SK-N-SH (cell line): ENCODE measurements at regions not wholly inside any gene's neighbourhood (a gene's known extent, or its start where the extent isn't known, plus 50 kb on each side); places are given as distances from the start of the nearest gene placed in this dataset.

Experiments
- CTCF ChIA-PET: fragments of 300-600, 350-600 bp; formaldehyde crosslinking; extraction: SDS; loops from one replicate; lab custom pipeline; 2021; lab: Yijun Ruan, JAX
- POLR2A ChIA-PET: fragments of 350-600 bp; sonication (Branson Sonifier 250); formaldehyde crosslinking; extraction: SDS; loops from one replicate; lab custom pipeline; 2020; ENCODE audit warnings: antibody characterized with exemption, inconsistent platforms; lab: Yijun Ruan, JAX
- DNase-seq: peaks from one replicate; pipeline ENCODE4 v3.0.0; 2012
- H2AFZ ChIP-seq: fragments of 200-600 bp; sonication (generic); 2 replicates; pipeline ENCODE4 v1.8.1; 2016; ENCODE audit warnings: antibody characterized with exemption, mild to moderate bottlenecking, low read depth
- H3F3A ChIP-seq: fragments of 200-600 bp; sonication (generic); replicated peaks from 2 replicates; pipeline ENCODE3; 2016; ENCODE audit warnings: antibody characterized with exemption, mild to moderate bottlenecking; ENCODE audit not compliant: insufficient read depth
- H3K27ac ChIP-seq, 2 experiments: fragments of 200-500 bp in 1 of 2; fragments of 200-600 bp in 1 of 2; sonication (Bioruptor generic) in 1 of 2; sonication (generic), shearing (Covaris generic) in 1 of 2; 2 replicates each; pipeline versions ENCODE4 v1.5.1 to v1.6.1; 2014 to 2016; ENCODE audit warnings: low read depth in 2 of 2, inconsistent platforms in 1 of 2, low read length in 1 of 2, mild to moderate bottlenecking in 1 of 2, mixed read lengths in 1 of 2
- H3K27me3 ChIP-seq: fragments of 200-600 bp; sonication (generic), shearing (Covaris generic); 2 replicates; pipeline ENCODE4 v1.6.1; 2016; ENCODE audit warnings: mixed run types; ENCODE audit not compliant: insufficient read depth
- H3K36me3 ChIP-seq, 2 experiments: fragments of 200-500 bp in 1 of 2; fragments of 200-600 bp in 1 of 2; sonication (Bioruptor generic) in 1 of 2; sonication (generic) in 1 of 2; replicated peaks in 1 of 2; 2 replicates each; pipeline versions ENCODE3 to v1.5.1; 2014 to 2016; ENCODE audit warnings: low read length in 1 of 2, mild to moderate bottlenecking in 1 of 2; ENCODE audit not compliant: insufficient read depth in 2 of 2, control insufficient read depth in 1 of 2
- H3K4me1 ChIP-seq, 2 experiments: fragments of 200-500 bp in 1 of 2; fragments of 200-600 bp in 1 of 2; sonication (Bioruptor generic) in 1 of 2; sonication (generic), shearing (Covaris generic) in 1 of 2; 2 replicates each; pipeline versions ENCODE4 v1.5.1 to v1.6.1; 2014 to 2016; ENCODE audit warnings: low read depth in 1 of 2, low read length in 1 of 2, mixed run types in 1 of 2; ENCODE audit not compliant: insufficient read depth in 2 of 2, control insufficient read depth in 1 of 2
- H3K4me2 ChIP-seq: fragments of 200-600 bp; sonication (generic), shearing (Covaris generic); 2 replicates; pipeline ENCODE4 v1.6.1; 2017; ENCODE audit warnings: mixed run types
- H3K4me3 ChIP-seq, 2 experiments: fragments of 200-500 bp in 1 of 2; fragments of 200-600 bp in 1 of 2; sonication (Bioruptor generic) in 1 of 2; sonication (generic), shearing (Covaris generic) in 1 of 2; 2 replicates each; pipeline versions ENCODE4 v1.5.1 to v1.8.1; 2014 to 2016; ENCODE audit warnings: low read depth in 2 of 2, inconsistent platforms in 1 of 2, low read length in 1 of 2, mild to moderate bottlenecking in 1 of 2, mixed read lengths in 1 of 2, moderate library complexity in 1 of 2
- H3K79me2 ChIP-seq: fragments of 200-600 bp; sonication (generic); 2 replicates; pipeline ENCODE4 v1.8.1; 2017; ENCODE audit warnings: mild to moderate bottlenecking; ENCODE audit not compliant: insufficient read depth
- H3K9ac ChIP-seq: fragments of 200-600 bp; sonication (generic); 2 replicates; pipeline ENCODE4 v1.6.1; 2017; ENCODE audit warnings: mixed run types
- H3K9me2 ChIP-seq: fragments of 200-600 bp; sonication (generic); 2 replicates; pipeline ENCODE4 v1.6.1; 2017; ENCODE audit warnings: mixed run types
- H3K9me3 ChIP-seq: fragments of 200-600 bp; sonication (generic); 2 replicates; pipeline ENCODE4 v1.6.1; 2017; ENCODE audit warnings: mixed run types, mild to moderate bottlenecking, moderate library complexity
- H4K20me1 ChIP-seq: fragments of 200-600 bp; sonication (generic); 2 replicates; pipeline ENCODE4 v1.6.1; 2017; ENCODE audit warnings: mild to moderate bottlenecking, mixed run types; ENCODE audit not compliant: insufficient read depth
- CTCF ChIP-seq: fragments of 200-600 bp; sonication (generic); IDR thresholded peaks from 2 replicates; pipeline ENCODE4 v1.6.1; 2017; ENCODE audit warnings: antibody characterized with exemption, mild to moderate bottlenecking, moderate library complexity
- EP300 ChIP-seq, 2 experiments: IDR thresholded peaks; 2 replicates each; pipeline versions ENCODE4 v1.4.0 to v1.6.1; 2012; ENCODE audit warnings: borderline replicate concordance in 1 of 2, low read depth in 1 of 2, low read length in 1 of 2
- EZH2phosphoT487 ChIP-seq: fragments of 200-600 bp; sonication (generic); IDR thresholded peaks from 2 replicates; pipeline ENCODE4 v1.6.1; 2017; ENCODE audit warnings: low read depth, mixed run types, mild to moderate bottlenecking, antibody characterized with exemption, moderate library complexity, borderline replicate concordance
- GATA2 ChIP-seq: sonication (generic); formaldehyde crosslinking; IDR thresholded peaks from 2 replicates; pipeline ENCODE4 v1.5.0; 2020; ENCODE audit warnings: mild to moderate bottlenecking, missing genetic modification reagents
- RAD21 ChIP-seq: IDR thresholded peaks from 2 replicates; pipeline ENCODE4 v1.6.1; 2012; ENCODE audit warnings: mild to moderate bottlenecking, low read length
- SMC3 ChIP-seq: IDR thresholded peaks from 2 replicates; pipeline ENCODE4 v1.6.1; 2012; ENCODE audit warnings: low read depth, low read length, improper control_type of control experiment
- WGBS: methylation state at CpG from one replicate; pipeline ENCODE4 v1.1.6; 2017; ENCODE audit warnings: low lambda C conversion rate; 5-methylcytosine and 5-hydroxymethylcytosine counted together
- TF ChIP-seq, protein P1 (sequence below): IDR thresholded peaks from 2 replicates; pipeline ENCODE4 v1.4.0; 2012; ENCODE audit warnings: low read depth, borderline replicate concordance

GRCh38 chr7:67788669-67789068 lies 792.0 kb downstream of the TYW1 start:
- H3K79me2 ChIP-seq = no peaks in the 10 kb centered on the region
- DNase-seq = peak; percentile 77
- H4K20me1 ChIP-seq = no peaks in the 10 kb centered on the region
- 26% methylated on average over 11 of the region's 11 CpGs for WGBS
- H3K4me1 ChIP-seq = peaks cover 0 to 9% of the 10 kb centered on the region in 2 experiments; a peak in 1 of 4 replicates
- TF ChIP-seq EP300 (IDR thresholded peaks at IDR 0.05; ENCODE audit: borderline replicate concordance in 1 of 2, low read depth in 1 of 2, low read length in 1 of 2) (peak in 1 of 2 experiments; percentile 22; a peak in 1 of 4 replicates), SMC3 (peak; percentile 69; the same call in 1 of the 2 replicates), RAD21 (peak; percentile 95), CTCF (peak; percentile 37)
- TF ChIP-seq, protein P1, sequence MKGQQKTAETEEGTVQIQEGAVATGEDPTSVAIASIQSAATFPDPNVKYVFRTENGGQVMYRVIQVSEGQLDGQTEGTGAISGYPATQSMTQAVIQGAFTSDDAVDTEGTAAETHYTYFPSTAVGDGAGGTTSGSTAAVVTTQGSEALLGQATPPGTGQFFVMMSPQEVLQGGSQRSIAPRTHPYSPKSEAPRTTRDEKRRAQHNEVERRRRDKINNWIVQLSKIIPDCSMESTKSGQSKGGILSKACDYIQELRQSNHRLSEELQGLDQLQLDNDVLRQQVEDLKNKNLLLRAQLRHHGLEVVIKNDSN = no peak
- no peak overlapping the region for H3K27ac ChIP-seq
- H3K9me3 ChIP-seq = 0 out of 2 replicates have a peak, but pooled peaks cover 8% of the 10 kb centered on the region
- ChIA-PET CTCF (interaction anchor here (0.6 to 2.2 kb wide), 39 partner anchors 10 to 1896 kb away, joined by 3 to 12 read pairs (median 4); no protein-coding TSS in a partner anchor), POLR2A (no interaction called here)
- H3F3A ChIP-seq = no peaks in the 10 kb centered on the region
- H3K4me3 ChIP-seq = peak overlapping the region in 1 of 2 experiments; percentile 45; a peak in 1 of 4 replicates
- no peak overlapping the region for H2AFZ ChIP-seq
- H3K27me3 ChIP-seq = no peaks in the 10 kb centered on the region
- no peaks in the 10 kb centered on the region for H3K36me3 ChIP-seq
- H3K4me2 ChIP-seq = no peak overlapping the region
- H3K9ac ChIP-seq = no peak overlapping the region
- no peaks in the 10 kb centered on the region for H3K9me2 ChIP-seq

DNA sequence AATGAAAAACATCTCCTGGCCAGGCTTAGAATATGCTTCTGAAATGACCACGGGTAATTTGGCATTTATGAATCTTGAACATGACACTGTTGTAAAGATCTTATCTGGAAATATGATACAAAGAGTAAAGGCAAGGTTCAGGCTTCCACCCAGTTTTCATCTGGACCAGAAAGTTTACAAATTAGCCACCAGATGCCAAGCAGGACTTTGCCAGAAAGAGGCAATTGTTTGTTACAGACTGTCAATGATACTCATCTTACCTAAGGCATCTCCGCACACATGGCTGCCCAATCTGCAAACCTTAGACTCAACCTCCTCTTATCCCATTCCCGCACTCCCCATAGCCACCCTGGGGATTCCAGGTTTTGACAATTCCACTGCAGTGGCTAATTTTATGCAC lies 795.3 kb downstream of the TYW1 start:
- H3K9ac ChIP-seq = no peak overlapping the region
- no peaks in the 10 kb centered on the region for H3K79me2 ChIP-seq
- H3K4me3 ChIP-seq = no peak overlapping the region
- H3K4me1 ChIP-seq = peaks cover 0 to 8% of the 10 kb centered on the region in 2 experiments; a peak in 1 of 4 replicates
- CTCF ChIA-PET = interaction anchor here (1.5 kb wide), 1 partner anchor 10 kb away, joined by 7 read pairs; no protein-coding TSS in a partner anchor
- 25% methylated on average over 3 of the region's 3 CpGs for WGBS
- no peaks in the 10 kb centered on the region for H3K9me2 ChIP-seq
- no peaks in the 10 kb centered on the region for H3K27me3 ChIP-seq
- H3K9me3 ChIP-seq = 0 out of 2 replicates have a peak, but pooled peaks cover 8% of the 10 kb centered on the region
- POLR2A ChIA-PET = no interaction called here
- no peak for TF ChIP-seq EZH2phosphoT487
- TF ChIP-seq GATA2 (CRISPR knock-in tag) = peak; percentile 49; the same call in 1 of the 2 replicates
- peak in 1 of 2 experiments; percentile 68; a peak in 2 of 4 replicates for TF ChIP-seq EP300 (IDR thresholded peaks at IDR 0.05; ENCODE audit: borderline replicate concordance in 1 of 2, low read depth in 1 of 2, low read length in 1 of 2)
- peak; percentile 34 for DNase-seq
- H2AFZ ChIP-seq = no peak overlapping the region
- no peaks in the 10 kb centered on the region for H4K20me1 ChIP-seq
- H3F3A ChIP-seq = no peaks in the 10 kb centered on the region
- no peak overlapping the region for H3K27ac ChIP-seq
- no peak overlapping the region for H3K4me2 ChIP-seq
- no peaks in the 10 kb centered on the region for H3K36me3 ChIP-seq
